ENCODE measurements at regions not wholly inside any gene's neighbourhood (a gene's known extent, or its start where the extent isn't known, plus 50 kb on each side); places are given as distances from the start of the nearest gene placed in this dataset.

DNA sequence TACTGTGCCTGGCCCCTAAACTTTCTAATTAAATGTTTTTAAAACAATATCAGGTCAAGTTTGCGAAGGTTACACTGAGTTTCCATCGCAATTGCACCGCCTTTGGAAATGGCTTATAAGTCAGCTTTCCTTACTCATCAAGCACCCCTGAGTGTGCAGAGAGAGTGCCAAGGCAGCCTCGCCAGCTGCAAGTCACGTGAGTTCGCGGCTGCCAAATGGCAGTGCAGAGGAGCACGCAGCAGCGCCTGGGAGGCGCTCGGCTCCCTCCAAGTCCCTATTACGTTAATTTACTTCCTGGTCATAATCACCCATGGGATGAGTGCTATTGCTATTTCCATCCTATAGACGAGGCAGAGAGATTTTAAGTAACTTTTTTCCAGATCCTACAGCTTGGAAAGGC lies 319.6 kb downstream of the TEX29 start:
- TF ChIP-seq CTCF (IDR thresholded peaks at IDR 0.05; ENCODE audit: insufficient read depth, low read depth, low read length): no peak
- TF ChIP-seq EZH2 (IDR thresholded peaks at IDR 0.05; ENCODE audit: insufficient read depth, low read length): no peak
